ENCODE measurements at regions not wholly inside any gene's neighbourhood (a gene's known extent, or its start where the extent isn't known, plus 50 kb on each side); places are given as distances from the start of the nearest gene placed in this dataset.

GRCh38 chr1:220331318-220331717 lies 59.1 kb upstream of the RAB3GAP2 start:
- in situ Hi-C loops (cut with HindIII; ENCODE audit: low pct_unique_long_range_greater_than_20kb, low sequenced_read_pairs), result no loop called here
- DNase-seq (ENCODE audit: low read depth), result no peak

- in situ Hi-C loops (cut with HindIII; ENCODE audit: low pct_unique_long_range_greater_than_20kb, low sequenced_read_pairs), result no loop called here
- no peak for DNase-seq (ENCODE audit: low read depth)
Observed at GRCh38 chr1:220330265-220330664, 58.0 kb upstream of the RAB3GAP2 start.

GRCh38 chr1:220327106-220327505 lies 54.9 kb upstream of the RAB3GAP2 start:
- in situ Hi-C loops (cut with HindIII; ENCODE audit: low pct_unique_long_range_greater_than_20kb, low sequenced_read_pairs), result no loop called here
- no peak for DNase-seq (ENCODE audit: low read depth)

GRCh38 chr1:220326578-220326977 lies 54.3 kb upstream of the RAB3GAP2 start:
- DNase-seq (ENCODE audit: low read depth), result no peak
- in situ Hi-C loops (cut with HindIII; ENCODE audit: low pct_unique_long_range_greater_than_20kb, low sequenced_read_pairs), result no loop called here

GRCh38 chr1:220325306-220325995 lies 53.2 kb upstream of the RAB3GAP2 start:
- no peak for DNase-seq (ENCODE audit: low read depth)

GRCh38 chr1:220323717-220324116 lies 51.5 kb upstream of the RAB3GAP2 start:
- DNase-seq (ENCODE audit: low read depth), result no peak
- in situ Hi-C loops (cut with HindIII; ENCODE audit: low pct_unique_long_range_greater_than_20kb, low sequenced_read_pairs), result no loop called here

More at GRCh38 chr1:220325306-220325995, 53.2 kb upstream of the RAB3GAP2 start:
- in situ Hi-C loops (cut with HindIII; ENCODE audit: low pct_unique_long_range_greater_than_20kb, low sequenced_read_pairs), result no loop called here

- no peak for DNase-seq (ENCODE audit: low read depth)
- in situ Hi-C loops (cut with HindIII; ENCODE audit: low pct_unique_long_range_greater_than_20kb, low sequenced_read_pairs), result no loop called here
Observed at GRCh38 chr1:220322570-220322969, 50.3 kb upstream of the RAB3GAP2 start.

All from Caki2 (cell line).